ENCODE measurements at regions not wholly inside any gene's neighbourhood (a gene's known extent, or its start where the extent isn't known, plus 50 kb on each side); places are given as distances from the start of the nearest gene placed in this dataset.

GRCh38 chr2:128695646-128696220, 377.1 kb upstream of the HS6ST1 start:
- TF ChIP-seq CTCF (IDR thresholded peaks at IDR 0.05; ENCODE audit: insufficient read depth, low read length, missing control alignments) = no peak
- ChIA-PET POLR2A (no interaction called here), CTCF (no interaction called here)
- no peak for DNase-seq (ENCODE audit: low read depth, low spot score)
- no peak overlapping the region for H3K4me3 ChIP-seq (ENCODE audit: low read depth, low read length)

- CTCF ChIA-PET = no interaction called here
- POLR2A ChIA-PET = no interaction called here
- TF ChIP-seq CTCF (IDR thresholded peaks at IDR 0.05; ENCODE audit: insufficient read depth, low read length, missing control alignments) = no peak
- no peak overlapping the region for H3K4me3 ChIP-seq (ENCODE audit: low read depth, low read length)
- no peak for DNase-seq (ENCODE audit: low read depth, low spot score)
Observed at GRCh38 chr2:128696421-128696820, 377.8 kb upstream of the HS6ST1 start.

- ChIA-PET POLR2A (no interaction called here), CTCF (no interaction called here)
- TF ChIP-seq CTCF (IDR thresholded peaks at IDR 0.05; ENCODE audit: insufficient read depth, low read length, missing control alignments) = no peak
- H3K4me3 ChIP-seq (ENCODE audit: low read depth, low read length) = no peak overlapping the region
- DNase-seq (ENCODE audit: low read depth, low spot score) = no peak
Observed at GRCh38 chr2:128701418-128701817, 382.8 kb upstream of the HS6ST1 start.

GRCh38 chr2:128702616-128703015, 383.9 kb upstream of the HS6ST1 start:
- ChIA-PET POLR2A (no interaction called here), CTCF (interaction anchor here (0.8 kb wide), 1 partner anchor 23 kb away, joined by 3 read pairs; no protein-coding TSS in a partner anchor)
- DNase-seq (ENCODE audit: low read depth, low spot score) = no peak

GRCh38 chr2:128708106-128708816, 389.6 kb upstream of the HS6ST1 start:
- DNase-seq (ENCODE audit: low read depth, low spot score) = no peak
- POLR2A ChIA-PET = no interaction called here
- H3K4me3 ChIP-seq (ENCODE audit: low read depth, low read length) = no peak overlapping the region
- no peak for TF ChIP-seq CTCF (IDR thresholded peaks at IDR 0.05; ENCODE audit: insufficient read depth, low read length, missing control alignments)
- CTCF ChIA-PET = interaction anchor here (1.6 kb wide), 1 partner anchor 28 kb away, joined by 3 read pairs; no protein-coding TSS in a partner anchor

More at GRCh38 chr2:128702616-128703015, 383.9 kb upstream of the HS6ST1 start:
- TF ChIP-seq CTCF (IDR thresholded peaks at IDR 0.05; ENCODE audit: insufficient read depth, low read length, missing control alignments) = no peak
- H3K4me3 ChIP-seq (ENCODE audit: low read depth, low read length) = no peak overlapping the region

GRCh38 chr2:128710242-128710641, 391.6 kb upstream of the HS6ST1 start:
- POLR2A ChIA-PET = no interaction called here
- no peak for DNase-seq (ENCODE audit: low read depth, low spot score)
- no peak for TF ChIP-seq CTCF (IDR thresholded peaks at IDR 0.05; ENCODE audit: insufficient read depth, low read length, missing control alignments)
- no peak overlapping the region for H3K4me3 ChIP-seq (ENCODE audit: low read depth, low read length)
- CTCF ChIA-PET = interaction anchor here (1.0 kb wide), 1 partner anchor 26 kb away, joined by 3 read pairs; no protein-coding TSS in a partner anchor

Data from AG04449 (cell line).